ENCODE measurements at regions not wholly inside any gene's neighbourhood (a gene's known extent, or its start where the extent isn't known, plus 50 kb on each side); places are given as distances from the start of the nearest gene placed in this dataset.
"Not testable (repeated sequence)": the region's sequence is repeated elsewhere in the genome, so short reads cannot be mapped to it uniquely, and the experiment has no call there.

- no peak for DNase-seq (ENCODE audit: low read depth)
Measured at GRCh38 chr18:54433368-54433767, 75.7 kb downstream of the C18orf54 start.

GRCh38 chr18:54433857-54434256, 76.2 kb downstream of the C18orf54 start:
- no peak for DNase-seq (ENCODE audit: low read depth)

- DNase-seq (ENCODE audit: low read depth), result no peak
Measured at GRCh38 chr18:54434453-54434852, 76.7 kb downstream of the C18orf54 start.

GRCh38 chr18:54436501-54436900, 78.8 kb downstream of the C18orf54 start:
- DNase-seq (ENCODE audit: low read depth), result no peak

- DNase-seq (ENCODE audit: low read depth), result no peak
Measured at GRCh38 chr18:54440292-54440691, 82.6 kb downstream of the C18orf54 start.

GRCh38 chr18:54444319-54444914, 86.7 kb downstream of the C18orf54 start:
- peak; percentile 22 for DNase-seq (ENCODE audit: low read depth)

- no peak for DNase-seq (ENCODE audit: low read depth)
Measured at GRCh38 chr18:54453996-54454395, 96.3 kb downstream of the C18orf54 start.

- DNase-seq (ENCODE audit: low read depth), result no peak
Measured at GRCh38 chr18:54465502-54465901, 107.8 kb downstream of the C18orf54 start.

- DNase-seq (ENCODE audit: low read depth), result no peak
Measured at GRCh38 chr18:54466248-54467005, 108.7 kb downstream of the C18orf54 start.

- DNase-seq (ENCODE audit: low read depth), result no peak
Measured at GRCh38 chr18:54479365-54479764, 111.7 kb upstream of the DYNAP start.

GRCh38 chr18:54480616-54481015, 110.4 kb upstream of the DYNAP start:
- DNase-seq (ENCODE audit: low read depth), result no peak

- DNase-seq (ENCODE audit: low read depth), result not testable (repeated sequence)
Measured at GRCh38 chr18:54502451-54502850, 88.6 kb upstream of the DYNAP start.

- DNase-seq (ENCODE audit: low read depth), result no peak
Measured at GRCh38 chr18:54503131-54503894, 87.7 kb upstream of the DYNAP start.

GRCh38 chr18:54506516-54507261, 84.4 kb upstream of the DYNAP start:
- no peak for DNase-seq (ENCODE audit: low read depth)

- DNase-seq (ENCODE audit: low read depth), result no peak
Measured at GRCh38 chr18:54509793-54510192, 81.3 kb upstream of the DYNAP start.

GRCh38 chr18:54515149-54515548, 75.9 kb upstream of the DYNAP start:
- no peak for DNase-seq (ENCODE audit: low read depth)

- DNase-seq (ENCODE audit: low read depth), result no peak
Measured at GRCh38 chr18:54517521-54517920, 73.5 kb upstream of the DYNAP start.

- no peak for DNase-seq (ENCODE audit: low read depth)
Measured at GRCh38 chr18:54521846-54522245, 69.2 kb upstream of the DYNAP start.

- no peak for DNase-seq (ENCODE audit: low read depth)
Measured at GRCh38 chr18:54528942-54529376, 62.1 kb upstream of the DYNAP start.

- no peak for DNase-seq (ENCODE audit: low read depth)
Measured at GRCh38 chr18:54529444-54529843, 61.6 kb upstream of the DYNAP start.

GRCh38 chr18:54530285-54530684, 60.8 kb upstream of the DYNAP start:
- no peak for DNase-seq (ENCODE audit: low read depth)

GRCh38 chr18:54531402-54532065, 59.5 kb upstream of the DYNAP start:
- no peak for DNase-seq (ENCODE audit: low read depth)
